ENCODE measurements at regions not wholly inside any gene's neighbourhood (a gene's known extent, or its start where the extent isn't known, plus 50 kb on each side); places are given as distances from the start of the nearest gene placed in this dataset.

- TF ChIP-seq POLR2AphosphoS5 (IDR thresholded peaks at IDR 0.05) (no peak), CTCF (IDR thresholded peaks at IDR 0.05) (no peak), POLR2A (IDR thresholded peaks at IDR 0.05) (no peak), EP300 (IDR thresholded peaks at IDR 0.05) (no peak)
- no peaks in the 10 kb centered on the region for H3K36me3 ChIP-seq
- H3K9me3 ChIP-seq: no peaks in the 10 kb centered on the region
- 35% methylated on average over 14 of the region's 14 CpGs for WGBS
- H3K27ac ChIP-seq: no peak overlapping the region
- no peak overlapping the region for H3K4me3 ChIP-seq
- peaks cover 9% of the 10 kb centered on the region for H3K4me1 ChIP-seq
- DNase-seq (ENCODE audit: low spot score in 2 of 2): no peak
- H3K27me3 ChIP-seq: no peaks in the 10 kb centered on the region
These were observed 247.3 kb downstream of the MN1 start for GRCh38 chr22:27554106-27554811.

- TF ChIP-seq POLR2A (IDR thresholded peaks at IDR 0.05) (no peak), POLR2AphosphoS5 (IDR thresholded peaks at IDR 0.05) (no peak), EP300 (IDR thresholded peaks at IDR 0.05) (no peak), CTCF (IDR thresholded peaks at IDR 0.05) (no peak)
- Histone ChIP-seq H3K36me3 (no peaks in the 10 kb centered on the region), H3K27me3 (no peaks in the 10 kb centered on the region), H3K4me1 (peaks cover 9% of the 10 kb centered on the region), H3K9me3 (no peaks in the 10 kb centered on the region), H3K4me3 (no peak overlapping the region), H3K27ac (no peak overlapping the region)
- no peak for DNase-seq (ENCODE audit: low spot score in 2 of 2)
- WGBS: 52% methylated on average over 6 of the region's 6 CpGs
These were observed 246.6 kb downstream of the MN1 start for GRCh38 chr22:27554841-27555456.

GRCh38 chr22:27556371-27556770, 245.2 kb downstream of the MN1 start:
- DNase-seq (ENCODE audit: low spot score in 2 of 2): no peak
- Histone ChIP-seq H3K27ac (no peak overlapping the region), H3K4me1 (peaks cover 9% of the 10 kb centered on the region), H3K9me3 (no peaks in the 10 kb centered on the region), H3K36me3 (no peaks in the 10 kb centered on the region), H3K27me3 (no peaks in the 10 kb centered on the region), H3K4me3 (no peak overlapping the region)
- 94% methylated on average over 12 of the region's 12 CpGs for WGBS
- TF ChIP-seq EP300 (IDR thresholded peaks at IDR 0.05) (no peak), POLR2A (IDR thresholded peaks at IDR 0.05) (no peak), POLR2AphosphoS5 (IDR thresholded peaks at IDR 0.05) (no peak), CTCF (IDR thresholded peaks at IDR 0.05) (no peak)

GRCh38 chr22:27557286-27558008, 244.1 kb downstream of the MN1 start:
- WGBS: 79% methylated on average over 12 of the region's 12 CpGs
- Histone ChIP-seq H3K27me3 (no peaks in the 10 kb centered on the region), H3K9me3 (no peaks in the 10 kb centered on the region), H3K4me1 (peaks cover 9% of the 10 kb centered on the region), H3K27ac (no peak overlapping the region), H3K36me3 (no peaks in the 10 kb centered on the region), H3K4me3 (no peak overlapping the region)
- DNase-seq (ENCODE audit: low spot score in 2 of 2): no peak
- TF ChIP-seq POLR2A (IDR thresholded peaks at IDR 0.05): no peak
- no peak for TF ChIP-seq POLR2AphosphoS5 (IDR thresholded peaks at IDR 0.05)
- no peak for TF ChIP-seq EP300 (IDR thresholded peaks at IDR 0.05)
- no peak for TF ChIP-seq CTCF (IDR thresholded peaks at IDR 0.05)

All from suprapubic skin (tissue), 4 donors.